SK-N-SH (cell line): ENCODE measurements at regions not wholly inside any gene's neighbourhood (a gene's known extent, or its start where the extent isn't known, plus 50 kb on each side); places are given as distances from the start of the nearest gene placed in this dataset.

Experiments used
- CTCF ChIA-PET: fragments of 300-600, 350-600 bp; formaldehyde crosslinking; extraction: SDS; loops from one replicate; lab custom pipeline; 2021; lab: Yijun Ruan, JAX
- POLR2A ChIA-PET: fragments of 350-600 bp; sonication (Branson Sonifier 250); formaldehyde crosslinking; extraction: SDS; loops from one replicate; lab custom pipeline; 2020; ENCODE audit warnings: antibody characterized with exemption, inconsistent platforms; lab: Yijun Ruan, JAX
- DNase-seq: peaks from one replicate; pipeline ENCODE4 v3.0.0; 2012
- H2AFZ ChIP-seq: fragments of 200-600 bp; sonication (generic); 2 replicates; pipeline ENCODE4 v1.8.1; 2016; ENCODE audit warnings: antibody characterized with exemption, mild to moderate bottlenecking, low read depth
- H3F3A ChIP-seq: fragments of 200-600 bp; sonication (generic); replicated peaks from 2 replicates; pipeline ENCODE3; 2016; ENCODE audit warnings: antibody characterized with exemption, mild to moderate bottlenecking; ENCODE audit not compliant: insufficient read depth
- H3K27ac ChIP-seq, 2 experiments: fragments of 200-500 bp in 1 of 2; fragments of 200-600 bp in 1 of 2; sonication (Bioruptor generic) in 1 of 2; sonication (generic), shearing (Covaris generic) in 1 of 2; 2 replicates each; pipeline versions ENCODE4 v1.5.1 to v1.6.1; 2014 to 2016; ENCODE audit warnings: low read depth in 2 of 2, inconsistent platforms in 1 of 2, low read length in 1 of 2, mild to moderate bottlenecking in 1 of 2, mixed read lengths in 1 of 2
- H3K27me3 ChIP-seq: fragments of 200-600 bp; sonication (generic), shearing (Covaris generic); 2 replicates; pipeline ENCODE4 v1.6.1; 2016; ENCODE audit warnings: mixed run types; ENCODE audit not compliant: insufficient read depth
- H3K36me3 ChIP-seq, 2 experiments: fragments of 200-500 bp in 1 of 2; fragments of 200-600 bp in 1 of 2; sonication (Bioruptor generic) in 1 of 2; sonication (generic) in 1 of 2; replicated peaks in 1 of 2; 2 replicates each; pipeline versions ENCODE3 to v1.5.1; 2014 to 2016; ENCODE audit warnings: low read length in 1 of 2, mild to moderate bottlenecking in 1 of 2; ENCODE audit not compliant: insufficient read depth in 2 of 2, control insufficient read depth in 1 of 2
- H3K4me1 ChIP-seq, 2 experiments: fragments of 200-500 bp in 1 of 2; fragments of 200-600 bp in 1 of 2; sonication (Bioruptor generic) in 1 of 2; sonication (generic), shearing (Covaris generic) in 1 of 2; 2 replicates each; pipeline versions ENCODE4 v1.5.1 to v1.6.1; 2014 to 2016; ENCODE audit warnings: low read depth in 1 of 2, low read length in 1 of 2, mixed run types in 1 of 2; ENCODE audit not compliant: insufficient read depth in 2 of 2, control insufficient read depth in 1 of 2
- H3K4me2 ChIP-seq: fragments of 200-600 bp; sonication (generic), shearing (Covaris generic); 2 replicates; pipeline ENCODE4 v1.6.1; 2017; ENCODE audit warnings: mixed run types
- H3K4me3 ChIP-seq, 2 experiments: fragments of 200-500 bp in 1 of 2; fragments of 200-600 bp in 1 of 2; sonication (Bioruptor generic) in 1 of 2; sonication (generic), shearing (Covaris generic) in 1 of 2; 2 replicates each; pipeline versions ENCODE4 v1.5.1 to v1.8.1; 2014 to 2016; ENCODE audit warnings: low read depth in 2 of 2, inconsistent platforms in 1 of 2, low read length in 1 of 2, mild to moderate bottlenecking in 1 of 2, mixed read lengths in 1 of 2, moderate library complexity in 1 of 2
- H3K79me2 ChIP-seq: fragments of 200-600 bp; sonication (generic); 2 replicates; pipeline ENCODE4 v1.8.1; 2017; ENCODE audit warnings: mild to moderate bottlenecking; ENCODE audit not compliant: insufficient read depth
- H3K9ac ChIP-seq: fragments of 200-600 bp; sonication (generic); 2 replicates; pipeline ENCODE4 v1.6.1; 2017; ENCODE audit warnings: mixed run types
- H3K9me2 ChIP-seq: fragments of 200-600 bp; sonication (generic); 2 replicates; pipeline ENCODE4 v1.6.1; 2017; ENCODE audit warnings: mixed run types
- H3K9me3 ChIP-seq: fragments of 200-600 bp; sonication (generic); 2 replicates; pipeline ENCODE4 v1.6.1; 2017; ENCODE audit warnings: mixed run types, mild to moderate bottlenecking, moderate library complexity
- H4K20me1 ChIP-seq: fragments of 200-600 bp; sonication (generic); 2 replicates; pipeline ENCODE4 v1.6.1; 2017; ENCODE audit warnings: mild to moderate bottlenecking, mixed run types; ENCODE audit not compliant: insufficient read depth
- EZH2phosphoT487 ChIP-seq: fragments of 200-600 bp; sonication (generic); IDR thresholded peaks from 2 replicates; pipeline ENCODE4 v1.6.1; 2017; ENCODE audit warnings: low read depth, mixed run types, mild to moderate bottlenecking, antibody characterized with exemption, moderate library complexity, borderline replicate concordance
- FOXM1 ChIP-seq: IDR thresholded peaks from 2 replicates; pipeline ENCODE4 v1.4.0; 2012; ENCODE audit warnings: low read depth, mild to moderate bottlenecking
- GABPA ChIP-seq: IDR thresholded peaks from 2 replicates; pipeline ENCODE4 v1.4.0; 2012; ENCODE audit warnings: low read depth, mild to moderate bottlenecking
- JUND ChIP-seq: IDR thresholded peaks from 2 replicates; pipeline ENCODE4 v1.4.0; 2012
- NRF1 ChIP-seq: IDR thresholded peaks from 2 replicates; pipeline ENCODE4 v1.6.1; 2012; ENCODE audit warnings: low read depth, mild to moderate bottlenecking, low read length
- POLR2AphosphoS5 ChIP-seq: IDR thresholded peaks from 2 replicates; pipeline ENCODE4 v1.6.1; 2012; ENCODE audit warnings: low read depth, low read length
- RAD21 ChIP-seq: IDR thresholded peaks from 2 replicates; pipeline ENCODE4 v1.6.1; 2012; ENCODE audit warnings: mild to moderate bottlenecking, low read length
- RFX5 ChIP-seq: IDR thresholded peaks from 2 replicates; pipeline ENCODE4 v1.6.1; 2012; ENCODE audit warnings: mild to moderate bottlenecking, improper control_type of control experiment, low read length
- RXRA ChIP-seq: IDR thresholded peaks from 2 replicates; pipeline ENCODE4 v1.4.0; 2012; ENCODE audit warnings: low read depth, mild to moderate bottlenecking, borderline replicate concordance
- TAF1 ChIP-seq: IDR thresholded peaks from 2 replicates; pipeline ENCODE4 v1.6.1; 2012; ENCODE audit warnings: low read depth, mild to moderate bottlenecking, low read length, moderate library complexity, borderline replicate concordance
- WGBS: methylation state at CpG from one replicate; pipeline ENCODE4 v1.1.6; 2017; ENCODE audit warnings: low lambda C conversion rate; 5-methylcytosine and 5-hydroxymethylcytosine counted together
- TF ChIP-seq, protein P1 (sequence below): IDR thresholded peaks from 2 replicates; pipeline ENCODE4 v1.6.1; 2012; ENCODE audit warnings: mild to moderate bottlenecking, low read depth, low read length, moderate library complexity
- TF ChIP-seq, protein P2 (sequence below): IDR thresholded peaks from 2 replicates; pipeline ENCODE4 v1.4.0; 2012; ENCODE audit warnings: low read depth
- TF ChIP-seq, protein P3 (sequence below): IDR thresholded peaks from 2 replicates; pipeline ENCODE4 v1.4.0; 2012; ENCODE audit warnings: low read depth, borderline replicate concordance

DNA sequence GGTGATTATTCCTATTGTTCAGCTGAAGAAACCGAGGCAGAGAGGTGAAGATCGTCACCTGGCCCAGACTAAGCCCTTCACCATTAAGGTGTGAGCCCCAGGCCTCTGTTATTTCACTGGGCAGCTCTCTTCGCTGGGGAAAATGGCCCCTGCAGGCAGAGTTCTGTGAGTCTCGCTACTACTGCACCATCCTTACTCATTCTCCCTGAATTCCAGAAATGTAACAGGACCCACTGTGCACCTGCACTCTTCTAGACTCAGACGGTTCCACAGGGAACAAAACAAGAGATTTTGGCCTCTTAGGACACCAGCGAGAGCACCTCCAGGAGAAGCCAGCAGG is 147.7 kb upstream of the GLI2 start:
- no peak for DNase-seq
- WGBS: 51% methylated on average over 6 of the region's 6 CpGs
- H4K20me1 ChIP-seq: no peaks in the 10 kb centered on the region
- H2AFZ ChIP-seq: no peak overlapping the region
- POLR2A ChIA-PET: no interaction called here
- H3K9me3 ChIP-seq: no peaks in the 10 kb centered on the region
- H3K36me3 ChIP-seq: no peaks in the 10 kb centered on the region
- H3K4me1 ChIP-seq: peaks cover 0 to 8% of the 10 kb centered on the region in 2 experiments; a peak in 1 of 4 replicates
- no peaks in the 10 kb centered on the region for H3K79me2 ChIP-seq
- TF ChIP-seq FOXM1: no peak
- TF ChIP-seq, protein P1, sequence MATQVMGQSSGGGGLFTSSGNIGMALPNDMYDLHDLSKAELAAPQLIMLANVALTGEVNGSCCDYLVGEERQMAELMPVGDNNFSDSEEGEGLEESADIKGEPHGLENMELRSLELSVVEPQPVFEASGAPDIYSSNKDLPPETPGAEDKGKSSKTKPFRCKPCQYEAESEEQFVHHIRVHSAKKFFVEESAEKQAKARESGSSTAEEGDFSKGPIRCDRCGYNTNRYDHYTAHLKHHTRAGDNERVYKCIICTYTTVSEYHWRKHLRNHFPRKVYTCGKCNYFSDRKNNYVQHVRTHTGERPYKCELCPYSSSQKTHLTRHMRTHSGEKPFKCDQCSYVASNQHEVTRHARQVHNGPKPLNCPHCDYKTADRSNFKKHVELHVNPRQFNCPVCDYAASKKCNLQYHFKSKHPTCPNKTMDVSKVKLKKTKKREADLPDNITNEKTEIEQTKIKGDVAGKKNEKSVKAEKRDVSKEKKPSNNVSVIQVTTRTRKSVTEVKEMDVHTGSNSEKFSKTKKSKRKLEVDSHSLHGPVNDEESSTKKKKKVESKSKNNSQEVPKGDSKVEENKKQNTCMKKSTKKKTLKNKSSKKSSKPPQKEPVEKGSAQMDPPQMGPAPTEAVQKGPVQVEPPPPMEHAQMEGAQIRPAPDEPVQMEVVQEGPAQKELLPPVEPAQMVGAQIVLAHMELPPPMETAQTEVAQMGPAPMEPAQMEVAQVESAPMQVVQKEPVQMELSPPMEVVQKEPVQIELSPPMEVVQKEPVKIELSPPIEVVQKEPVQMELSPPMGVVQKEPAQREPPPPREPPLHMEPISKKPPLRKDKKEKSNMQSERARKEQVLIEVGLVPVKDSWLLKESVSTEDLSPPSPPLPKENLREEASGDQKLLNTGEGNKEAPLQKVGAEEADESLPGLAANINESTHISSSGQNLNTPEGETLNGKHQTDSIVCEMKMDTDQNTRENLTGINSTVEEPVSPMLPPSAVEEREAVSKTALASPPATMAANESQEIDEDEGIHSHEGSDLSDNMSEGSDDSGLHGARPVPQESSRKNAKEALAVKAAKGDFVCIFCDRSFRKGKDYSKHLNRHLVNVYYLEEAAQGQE: no peak
- TF ChIP-seq, protein P2, sequence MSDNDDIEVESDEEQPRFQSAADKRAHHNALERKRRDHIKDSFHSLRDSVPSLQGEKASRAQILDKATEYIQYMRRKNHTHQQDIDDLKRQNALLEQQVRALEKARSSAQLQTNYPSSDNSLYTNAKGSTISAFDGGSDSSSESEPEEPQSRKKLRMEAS: no peak
- TF ChIP-seq JUND: no peak
- no peak for TF ChIP-seq RXRA
- no peak for TF ChIP-seq TAF1
- no peak for TF ChIP-seq GABPA
- TF ChIP-seq NRF1: no peak
- TF ChIP-seq POLR2AphosphoS5: no peak
- TF ChIP-seq RFX5: no peak
- TF ChIP-seq, protein P3, sequence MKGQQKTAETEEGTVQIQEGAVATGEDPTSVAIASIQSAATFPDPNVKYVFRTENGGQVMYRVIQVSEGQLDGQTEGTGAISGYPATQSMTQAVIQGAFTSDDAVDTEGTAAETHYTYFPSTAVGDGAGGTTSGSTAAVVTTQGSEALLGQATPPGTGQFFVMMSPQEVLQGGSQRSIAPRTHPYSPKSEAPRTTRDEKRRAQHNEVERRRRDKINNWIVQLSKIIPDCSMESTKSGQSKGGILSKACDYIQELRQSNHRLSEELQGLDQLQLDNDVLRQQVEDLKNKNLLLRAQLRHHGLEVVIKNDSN: no peak
- no peak for TF ChIP-seq EZH2phosphoT487
- TF ChIP-seq RAD21: no peak
- TF ChIP-seq, all 33 proteins: peak for 0
- CTCF ChIA-PET: interaction anchor here (1.0 kb wide), 1 partner anchor 507 kb away, joined by 3 read pairs; no protein-coding TSS in a partner anchor
- no peaks in the 10 kb centered on the region for H3K9me2 ChIP-seq
- no peak overlapping the region for H3K9ac ChIP-seq
- H3F3A ChIP-seq: peaks cover 7% of the 10 kb centered on the region
- no peak overlapping the region for H3K27ac ChIP-seq
- H3K4me3 ChIP-seq: no peak overlapping the region
- no peaks in the 10 kb centered on the region for H3K27me3 ChIP-seq
- H3K4me2 ChIP-seq: no peak overlapping the region
